Pulmonary artery endothelial cell (primary cell): ENCODE measurements at regions not wholly inside any gene's neighbourhood (a gene's known extent, or its start where the extent isn't known, plus 50 kb on each side); places are given as distances from the start of the nearest gene placed in this dataset.
A peak's percentile ranks its signal among the peaks of the same experiment; 100 is the strongest.

ENCODE experiments used
- DNase-seq: peaks from one replicate; pipeline ENCODE4 v3.0.0-alpha.2; 2011; ENCODE audit warnings: low read depth, low spot score

DNA sequence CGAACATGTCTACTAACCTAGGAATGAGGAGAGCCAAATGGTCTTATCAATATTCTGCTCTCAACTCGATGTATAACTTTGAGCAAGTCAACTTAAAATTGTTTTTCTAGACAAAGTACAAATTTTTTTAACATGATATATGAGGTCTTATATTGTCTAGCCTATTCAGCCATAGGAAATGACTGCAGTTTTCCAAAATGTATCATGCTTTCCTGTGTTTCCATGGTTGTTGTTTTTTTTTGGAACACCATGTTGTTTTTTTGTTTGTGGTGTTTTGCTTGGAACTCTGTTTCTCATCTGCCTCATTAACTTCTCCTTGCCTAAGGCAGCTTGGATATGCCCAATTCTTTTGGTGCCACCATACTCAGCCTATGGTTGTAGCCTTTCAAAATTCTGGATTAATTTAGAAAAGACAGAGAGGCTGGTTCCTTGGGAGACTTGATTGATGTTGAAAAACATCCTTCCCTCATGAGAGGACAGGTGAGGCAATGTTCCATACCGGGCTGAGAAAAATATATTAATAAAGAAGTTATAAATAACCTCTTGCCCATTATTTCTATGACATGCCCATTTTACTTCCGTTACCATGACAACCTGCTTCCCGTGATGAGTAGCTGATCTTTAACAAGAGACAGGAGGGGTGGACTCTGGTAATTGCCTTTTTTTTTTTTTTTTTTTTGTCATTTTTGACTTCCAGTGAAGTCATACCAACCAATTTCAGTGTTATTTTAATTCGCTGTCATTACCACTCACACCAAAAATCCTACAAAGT, 687.9 kb upstream of the GRM7 start:
- DNase-seq, result peak; percentile 56

DNA sequence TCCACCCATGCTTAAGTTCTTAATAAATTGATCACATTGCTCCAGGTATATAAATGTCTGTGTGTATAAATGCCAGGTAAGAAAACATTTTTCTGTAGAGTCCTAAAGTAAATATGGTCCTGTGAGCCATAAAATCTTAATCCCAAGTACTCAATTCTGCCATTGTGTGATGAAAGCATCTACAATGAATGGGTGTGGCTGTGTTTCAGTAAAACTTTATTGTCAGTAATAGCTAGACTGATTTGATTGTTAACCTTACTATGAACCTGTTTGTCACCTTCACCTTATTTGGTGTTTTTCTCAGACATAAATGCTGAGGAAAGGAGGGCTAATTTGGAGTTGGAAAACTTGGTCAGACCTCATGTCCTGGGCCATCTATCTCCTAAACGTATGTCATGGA, 683.5 kb upstream of the GRM7 start:
- DNase-seq, result no peak

DNA sequence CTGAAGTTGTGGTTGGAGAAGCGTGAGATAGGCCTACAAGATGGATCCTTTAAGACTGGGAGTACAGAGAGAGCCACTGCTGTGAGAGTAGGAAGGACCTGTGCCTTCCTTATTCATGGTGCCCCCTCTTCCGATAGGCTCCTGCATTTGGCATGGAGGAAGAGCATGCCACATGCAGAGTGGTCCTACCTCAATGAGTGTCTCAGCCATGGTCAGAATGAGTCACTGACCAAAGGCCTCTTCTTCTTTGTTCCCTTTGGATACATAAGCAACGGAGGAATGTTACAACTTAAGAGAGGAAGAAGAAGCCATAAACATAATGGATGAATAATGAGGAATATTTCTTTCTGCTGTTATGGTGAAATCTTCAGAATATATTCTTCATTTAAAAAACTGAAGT, 681.2 kb upstream of the GRM7 start:
- no peak for DNase-seq

DNA sequence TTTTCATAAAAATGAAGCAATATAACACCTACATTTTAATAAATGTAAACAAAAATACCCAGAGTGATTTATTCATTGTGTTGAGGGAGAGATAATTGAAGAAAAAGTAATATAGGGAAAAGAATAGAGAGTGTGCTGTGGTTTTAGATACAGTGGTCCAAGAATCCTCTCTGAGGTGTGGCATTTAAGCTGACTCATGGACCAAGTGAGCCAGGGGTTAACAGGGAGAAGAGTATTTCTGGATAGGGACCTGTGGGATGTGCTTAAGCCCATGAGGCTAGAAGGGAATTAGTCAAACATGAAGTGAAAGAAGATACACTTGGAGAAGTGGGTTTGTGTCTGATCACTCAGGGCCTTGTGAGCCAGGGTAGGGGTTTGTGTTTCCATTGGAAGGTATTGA, 680.7 kb upstream of the GRM7 start:
- no peak for DNase-seq

DNA sequence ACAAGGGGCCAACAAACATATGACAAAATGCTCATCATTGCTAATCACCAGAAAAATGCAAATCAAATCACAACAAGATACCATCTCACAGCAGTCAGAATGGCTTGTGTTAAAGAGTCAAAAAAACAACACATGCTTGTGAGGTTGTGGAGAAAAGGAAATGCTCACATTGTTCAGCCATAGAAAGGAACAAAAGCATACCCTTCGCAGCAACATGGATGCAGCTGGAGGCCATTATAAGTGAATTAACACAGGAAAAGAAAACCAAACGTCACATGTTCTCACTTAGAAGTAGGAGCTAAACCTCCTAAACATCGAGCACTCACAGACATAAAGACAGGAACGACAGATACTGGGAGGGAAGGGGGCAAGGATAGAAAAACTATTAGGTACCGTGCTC, 678.4 kb upstream of the GRM7 start:
- no peak for DNase-seq

DNA sequence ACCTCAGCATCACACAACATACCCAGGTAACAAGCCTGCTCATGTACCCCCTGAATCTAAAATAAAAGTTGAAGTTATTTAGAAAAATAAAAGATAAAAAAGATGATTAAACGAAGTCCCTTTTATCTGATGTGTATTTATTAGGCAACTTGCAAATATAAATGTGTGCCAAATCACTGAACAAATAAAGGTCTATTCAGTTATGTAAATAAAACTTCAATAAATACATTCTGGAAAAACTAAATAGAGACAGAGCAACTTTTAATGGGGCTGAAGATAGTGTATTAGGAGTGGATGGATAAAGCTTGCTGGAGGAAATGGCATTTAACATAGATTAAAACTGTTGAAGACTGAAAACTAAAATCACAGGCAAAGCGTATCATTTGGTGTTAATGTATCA, 678.0 kb upstream of the GRM7 start:
- no peak for DNase-seq

DNA sequence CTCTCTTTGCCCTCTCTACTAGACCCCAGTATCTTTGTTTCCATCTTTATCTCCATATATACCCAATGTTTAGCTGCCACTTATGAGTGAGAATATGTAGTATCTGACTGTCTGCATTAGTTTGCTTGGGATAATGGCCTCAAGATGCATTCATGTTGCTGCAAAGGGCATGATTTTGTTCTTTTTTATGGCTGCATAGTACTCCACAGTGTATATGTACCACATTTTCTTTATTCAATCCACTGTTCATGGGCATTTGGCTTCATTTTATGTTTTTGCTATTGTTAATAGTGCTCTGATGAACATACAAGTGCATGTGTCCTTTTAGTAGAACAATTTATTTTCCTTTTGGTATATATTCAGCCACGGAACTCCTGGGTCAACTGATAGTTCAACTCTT, 671.5 kb upstream of the GRM7 start:
- DNase-seq, result no peak

DNA sequence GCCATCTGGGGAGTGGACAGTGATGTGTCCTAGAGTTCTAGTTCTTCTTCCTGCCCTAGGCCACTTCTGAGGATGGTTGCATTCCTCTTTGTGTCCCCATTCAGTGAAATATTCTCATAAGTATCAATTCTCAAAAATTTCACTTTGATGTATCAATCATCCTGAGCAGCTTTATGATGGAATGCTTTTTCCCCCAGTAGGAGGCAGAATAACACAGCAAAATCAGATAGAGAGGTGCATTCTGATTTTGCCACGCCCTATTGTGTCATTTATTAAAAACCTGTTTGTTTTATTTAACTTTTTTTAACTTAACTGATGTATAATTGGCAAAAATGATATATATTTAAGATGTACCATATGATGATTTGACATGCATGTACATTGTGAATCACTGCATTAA, 656.0 kb upstream of the GRM7 start:
- no peak for DNase-seq

DNA sequence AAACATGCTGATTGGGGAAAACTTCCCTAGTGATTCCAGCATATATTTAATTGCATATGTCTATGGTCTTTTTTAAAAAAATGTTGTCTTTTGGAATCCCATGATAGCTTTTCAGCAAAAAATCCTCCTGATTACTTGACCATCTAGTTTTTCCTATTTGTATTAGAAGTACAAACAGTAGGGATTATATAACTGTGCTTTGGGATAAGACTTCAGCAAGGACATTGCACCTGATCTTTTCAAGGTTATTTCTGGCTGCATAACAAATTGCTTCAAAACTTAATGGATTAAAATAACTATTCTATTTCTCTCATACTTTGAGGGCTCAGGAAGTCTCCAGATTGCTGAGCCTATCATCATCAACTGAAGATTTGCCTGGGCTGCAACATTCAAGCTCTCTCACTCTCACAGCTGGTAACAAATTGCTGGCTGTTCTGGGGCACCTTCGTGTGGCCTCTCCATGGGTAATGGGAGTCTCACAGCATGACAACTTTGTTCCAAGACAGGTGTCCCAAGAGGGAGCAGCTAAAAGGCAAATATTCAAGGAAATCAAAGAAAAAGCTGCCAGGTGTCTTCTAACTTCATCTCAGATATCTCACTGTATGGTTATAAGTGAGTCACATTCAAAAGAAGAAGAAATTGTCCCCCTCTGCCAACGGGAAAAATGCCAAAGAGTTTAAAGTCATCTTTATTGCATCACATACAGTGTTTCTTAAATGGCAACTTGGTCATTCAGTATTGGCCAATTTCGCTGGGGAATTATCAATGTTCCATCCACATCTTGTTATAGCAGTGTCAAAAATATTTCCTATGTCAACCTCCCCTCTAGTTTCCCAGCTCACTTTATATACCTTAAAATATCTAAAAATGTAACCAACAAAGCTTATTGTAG, 644.5 kb upstream of the GRM7 start:
- DNase-seq, result no peak

DNA sequence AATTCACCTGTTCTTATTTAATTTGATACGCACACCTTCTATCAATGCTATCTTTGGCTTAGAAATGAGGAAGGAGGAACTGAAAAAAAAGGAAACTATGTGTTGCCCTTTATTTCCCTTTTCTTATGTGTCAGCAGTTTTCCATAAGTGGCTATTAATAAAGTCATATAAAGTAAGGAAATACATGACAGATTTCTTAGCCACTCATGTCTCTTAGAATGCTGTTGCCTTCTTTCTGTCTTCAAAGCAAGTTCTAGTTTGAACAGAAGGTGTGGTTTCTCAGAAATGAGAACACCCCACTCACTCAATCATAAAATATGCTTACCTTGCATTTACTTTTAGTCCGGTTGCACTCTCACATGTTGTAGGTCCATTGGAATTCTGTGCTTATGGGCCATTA, 640.5 kb upstream of the GRM7 start:
- no peak for DNase-seq

DNA sequence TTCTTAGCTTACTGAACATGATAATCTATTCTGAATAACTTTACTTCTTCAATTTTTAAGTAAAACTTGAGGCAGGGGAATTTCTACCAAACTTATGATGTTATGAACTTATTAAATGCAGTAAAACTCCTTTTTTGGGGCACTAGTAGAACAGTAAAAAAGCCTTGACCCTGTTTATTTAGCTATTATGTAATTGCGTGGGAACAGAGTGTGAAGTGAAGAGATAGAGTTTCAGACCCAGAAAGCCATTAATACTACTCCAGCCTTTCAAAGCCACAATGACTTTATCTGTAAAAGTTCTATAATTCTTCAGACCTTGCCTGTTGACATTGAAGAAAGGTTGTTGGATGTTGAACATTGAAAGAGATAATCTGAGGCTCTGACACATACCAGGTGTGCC, 638.8 kb upstream of the GRM7 start:
- no peak for DNase-seq

DNA sequence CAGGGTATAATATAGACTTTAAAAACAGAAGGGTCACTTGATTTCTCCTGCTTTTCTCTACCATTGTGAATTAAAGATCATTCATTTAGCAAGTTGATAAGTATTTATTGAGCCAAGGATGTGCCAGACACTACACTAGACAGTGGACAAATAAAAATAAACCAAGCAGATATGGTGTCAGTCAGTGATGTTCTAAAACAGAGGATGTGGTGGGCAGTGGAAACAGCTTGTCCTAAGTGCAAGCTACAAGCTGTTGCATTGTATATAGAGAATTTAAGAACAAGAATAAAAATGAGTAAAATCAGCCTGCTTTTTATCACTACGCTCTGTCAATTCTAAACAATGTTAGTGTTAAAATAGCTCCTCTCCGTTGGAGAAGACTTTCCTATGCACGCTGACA, 637.3 kb upstream of the GRM7 start:
- DNase-seq, result no peak

DNA sequence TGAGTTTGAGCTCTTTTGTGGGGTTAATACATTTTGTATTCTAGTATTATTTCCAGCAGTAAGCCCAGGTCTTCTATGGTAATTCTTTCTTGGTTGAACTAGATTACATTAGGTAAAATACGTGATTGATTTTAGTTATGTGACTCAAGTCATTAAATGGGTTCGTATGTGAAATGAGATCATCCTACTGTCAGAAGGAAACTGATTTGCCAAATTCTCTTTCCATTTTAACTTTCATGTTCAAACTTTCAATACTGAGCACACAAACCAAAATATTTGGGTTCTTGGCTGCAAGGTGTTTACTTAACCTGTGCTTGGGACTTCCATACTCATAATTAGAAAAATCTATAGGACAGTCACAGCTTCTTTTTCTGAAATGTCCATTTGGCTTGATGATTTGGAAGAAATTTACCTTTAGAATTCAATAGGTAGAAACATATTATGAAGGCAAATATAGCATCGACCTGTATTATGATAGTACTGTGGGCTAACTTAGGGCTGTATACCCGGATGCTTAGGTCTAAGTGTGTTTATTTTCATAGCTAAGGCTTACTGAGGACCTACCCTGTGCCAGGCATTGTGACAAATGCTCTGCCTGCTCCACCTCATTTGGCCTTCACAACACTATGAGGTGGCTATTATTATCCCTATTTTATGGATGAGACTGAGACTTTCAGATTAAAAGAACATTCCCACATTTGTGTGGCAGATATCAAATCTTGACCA, 631.8 kb upstream of the GRM7 start:
- DNase-seq, result no peak

DNA sequence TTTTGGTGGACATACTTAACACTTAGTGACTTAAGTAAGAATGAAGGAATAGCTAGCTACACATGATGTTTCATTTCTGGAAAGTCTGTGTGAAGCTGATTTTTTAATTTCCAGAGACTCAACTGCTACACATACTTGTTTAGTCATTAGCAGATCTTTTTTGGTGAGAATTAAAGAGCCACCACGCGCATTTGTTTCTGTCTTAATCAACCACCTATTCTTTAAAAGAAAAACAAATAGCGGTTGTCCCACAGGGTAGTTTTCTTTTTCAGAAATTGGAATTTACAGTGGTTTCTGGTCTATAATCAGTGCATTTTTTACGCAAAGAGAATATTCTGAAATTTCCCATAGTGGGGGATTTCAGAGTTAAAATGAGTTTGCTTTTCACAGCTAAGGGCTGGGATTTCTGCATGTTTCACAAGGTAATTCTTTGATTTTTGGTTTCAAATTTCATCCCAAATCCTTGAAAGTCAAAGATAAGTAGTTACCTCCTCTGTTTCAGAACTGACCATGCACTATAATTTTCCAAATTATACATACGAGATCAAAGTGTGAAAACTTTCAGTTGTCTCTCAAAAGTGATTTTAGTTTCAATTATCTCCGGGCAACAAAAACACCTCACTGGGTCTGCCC, 631.0 kb upstream of the GRM7 start:
- DNase-seq, result no peak

DNA sequence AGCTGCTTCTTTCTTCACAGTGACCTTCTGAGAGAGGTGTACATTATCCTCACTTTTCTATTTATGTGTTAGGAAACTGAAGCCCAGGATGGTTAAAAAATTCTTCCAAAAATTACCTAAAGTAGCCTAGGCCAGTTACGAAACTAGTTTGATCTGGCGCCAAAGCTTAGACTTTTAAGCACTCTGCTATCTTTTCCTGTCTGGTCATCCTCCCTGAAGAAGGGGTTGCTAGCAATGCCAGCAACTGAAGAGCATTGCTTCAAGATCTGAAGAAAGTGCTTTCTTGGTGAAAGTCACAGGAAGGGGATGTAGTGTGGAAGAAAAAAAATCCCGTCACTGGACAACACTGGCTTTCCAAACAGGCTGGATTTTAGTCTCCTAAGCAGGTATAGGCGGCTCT, 618.8 kb upstream of the GRM7 start:
- no peak for DNase-seq

DNA sequence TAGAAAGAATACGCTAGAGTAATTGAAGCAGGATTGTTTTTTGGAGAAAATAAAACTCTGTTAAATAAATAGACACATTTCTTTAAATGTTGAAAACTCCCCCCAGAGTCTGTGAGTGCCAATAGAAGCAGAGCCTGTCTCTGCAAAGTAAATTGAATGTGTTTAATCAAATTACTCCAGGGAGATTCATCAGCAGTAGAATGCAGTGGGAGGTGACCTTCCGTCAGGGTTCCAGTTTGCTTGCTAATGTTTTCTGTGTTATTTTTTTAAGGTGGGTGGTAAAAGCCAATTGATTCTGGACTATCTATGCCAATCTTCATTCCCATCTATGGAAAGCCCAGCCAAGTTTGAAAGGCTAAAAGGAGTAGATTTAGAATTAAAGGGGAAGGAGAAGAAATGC, 612.4 kb upstream of the GRM7 start:
- no peak for DNase-seq

DNA sequence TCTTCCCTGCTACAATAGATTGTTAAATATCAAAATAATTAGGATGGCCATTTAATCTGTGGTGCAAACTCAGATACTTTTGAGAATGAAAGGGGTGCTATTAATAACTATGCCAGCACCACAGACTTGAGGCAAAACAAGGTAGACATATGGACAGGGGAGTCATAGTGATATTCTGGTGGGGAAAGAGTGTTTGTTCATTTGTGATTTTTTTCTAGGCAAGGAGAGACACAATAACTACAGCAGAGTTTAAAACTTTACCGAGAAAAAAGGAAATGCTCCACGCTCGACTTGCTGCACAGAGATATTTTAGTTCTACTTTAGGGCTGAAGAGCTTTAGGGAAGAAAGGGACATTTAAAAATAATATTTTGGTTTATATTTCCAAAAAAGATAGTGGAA, 611.2 kb upstream of the GRM7 start:
- DNase-seq, result no peak

DNA sequence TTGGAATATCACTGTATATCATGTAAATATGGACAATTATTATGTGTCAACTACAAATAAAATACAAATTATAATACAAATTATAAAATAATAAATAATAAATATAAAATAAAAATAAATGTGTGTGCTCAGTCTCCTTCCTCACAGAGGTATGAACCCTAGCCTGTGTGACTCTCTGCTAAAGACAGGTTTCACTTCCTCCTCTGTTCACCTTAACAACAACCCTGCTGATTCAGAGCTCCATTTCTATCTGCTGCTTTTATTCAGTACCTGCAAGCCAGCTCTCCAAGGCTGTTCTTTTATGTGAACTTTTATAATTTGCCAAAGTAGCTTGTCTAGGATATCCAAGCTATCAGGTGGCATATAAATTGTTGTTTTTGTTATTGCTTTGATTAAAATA, 610.7 kb upstream of the GRM7 start:
- no peak for DNase-seq

DNA sequence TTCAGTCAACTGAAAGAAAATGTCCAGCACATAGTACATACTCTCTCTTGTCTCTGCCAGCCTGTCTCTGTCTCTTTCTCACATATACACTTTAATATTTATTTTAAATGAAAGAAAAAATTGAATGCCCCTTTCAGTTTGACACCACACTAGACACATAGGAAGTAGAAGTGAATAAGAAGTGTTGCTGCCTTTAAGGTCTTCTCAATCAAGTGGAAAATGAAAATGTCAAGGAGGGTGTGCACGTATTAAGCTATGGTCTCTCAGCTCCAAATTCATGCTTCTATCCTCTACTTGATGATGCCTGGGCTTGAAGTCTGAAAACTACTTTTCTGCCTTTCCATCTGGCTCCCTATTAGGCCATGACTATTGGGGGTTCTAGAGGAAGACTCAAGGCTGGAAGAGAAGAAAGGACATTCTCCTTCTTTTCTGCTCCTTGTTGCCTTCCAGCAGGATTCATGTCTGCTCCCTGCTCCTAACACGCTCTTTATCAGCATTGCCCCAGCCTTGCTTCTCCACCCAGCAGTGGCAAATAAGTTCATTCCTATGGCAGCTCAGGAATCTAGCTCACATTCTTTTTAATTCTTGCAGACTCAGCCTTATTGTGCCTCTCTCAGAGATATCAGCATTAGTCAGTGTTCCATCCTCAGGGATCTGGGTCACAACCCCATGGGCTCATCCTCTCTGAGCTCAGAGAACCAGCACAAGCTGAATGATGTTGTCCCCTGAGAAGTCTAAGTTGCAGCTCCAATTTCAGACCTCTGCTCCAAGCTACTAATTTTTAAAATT, 609.1 kb upstream of the GRM7 start:
- DNase-seq, result no peak

DNA sequence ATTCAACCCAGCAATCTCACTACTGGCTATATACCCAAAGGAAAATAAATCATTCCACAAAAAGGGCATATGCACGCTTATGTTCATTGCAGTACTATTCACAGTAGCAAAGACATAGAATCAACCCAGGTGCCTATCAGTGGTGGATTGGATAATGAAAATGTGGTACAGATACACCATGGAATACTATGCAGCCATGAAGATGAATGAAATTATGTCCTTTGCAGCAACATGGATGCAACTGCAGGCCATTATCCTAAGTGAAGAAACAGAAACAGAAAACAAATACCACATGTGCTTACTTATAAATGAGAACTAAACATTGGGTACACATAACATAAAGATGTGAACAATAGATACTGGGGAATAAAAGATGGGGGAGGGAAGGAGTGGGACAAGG, 606.4 kb upstream of the GRM7 start:
- DNase-seq, result no peak

DNA sequence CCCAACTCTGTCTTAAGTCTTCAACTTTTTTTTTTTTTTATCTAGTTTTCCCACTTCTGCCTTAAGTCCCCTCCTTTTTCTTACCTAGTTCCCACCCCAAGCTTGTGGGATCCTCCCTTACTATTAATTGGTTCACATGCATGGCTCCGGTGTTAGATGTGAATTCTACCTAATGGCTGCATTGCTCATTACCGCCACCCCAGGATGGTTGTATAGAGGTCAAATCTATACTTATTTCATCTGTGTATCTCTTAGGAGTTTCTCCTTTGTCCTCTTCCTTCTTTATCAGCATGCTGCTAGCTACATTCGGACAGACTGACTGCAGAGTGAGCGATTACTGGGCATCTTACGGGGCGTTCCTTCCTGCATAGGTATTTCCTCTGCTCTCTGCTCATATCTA, 605.7 kb upstream of the GRM7 start:
- no peak for DNase-seq
